ENCODE measurements at regions not wholly inside any gene's neighbourhood (a gene's known extent, or its start where the extent isn't known, plus 50 kb on each side); places are given as distances from the start of the nearest gene placed in this dataset.
"Not testable (repeated sequence)": the region's sequence is repeated elsewhere in the genome, so short reads cannot be mapped to it uniquely, and the experiment has no call there.

GRCh38 chrX:74179990-74180389 is 124.0 kb upstream of the ZCCHC13 start:
- no peak for DNase-seq (ENCODE audit: low spot score)

DNA sequence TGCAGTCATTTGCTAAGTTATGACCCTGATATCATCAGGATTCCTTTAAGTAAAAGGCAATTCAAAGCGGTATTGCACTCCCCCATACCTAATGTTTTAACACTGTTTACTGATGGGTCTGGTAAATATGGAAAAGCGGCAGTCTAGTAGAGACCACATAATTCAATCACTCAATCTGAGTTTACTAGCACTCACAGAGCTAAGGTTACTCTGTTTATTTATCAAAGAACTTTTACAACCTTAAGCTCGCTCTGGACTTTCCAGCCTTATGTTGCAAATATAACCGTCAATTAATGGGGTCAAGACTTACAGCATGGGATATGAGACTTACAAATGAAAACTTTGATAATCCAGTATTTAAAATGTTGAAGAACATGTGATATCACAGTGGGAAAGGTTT is 124.5 kb upstream of the ZCCHC13 start:
- no peak for DNase-seq (ENCODE audit: low spot score)

- no peak for DNase-seq (ENCODE audit: low spot score)
These were observed 124.9 kb upstream of the ZCCHC13 start for GRCh38 chrX:74179071-74179470.

DNA sequence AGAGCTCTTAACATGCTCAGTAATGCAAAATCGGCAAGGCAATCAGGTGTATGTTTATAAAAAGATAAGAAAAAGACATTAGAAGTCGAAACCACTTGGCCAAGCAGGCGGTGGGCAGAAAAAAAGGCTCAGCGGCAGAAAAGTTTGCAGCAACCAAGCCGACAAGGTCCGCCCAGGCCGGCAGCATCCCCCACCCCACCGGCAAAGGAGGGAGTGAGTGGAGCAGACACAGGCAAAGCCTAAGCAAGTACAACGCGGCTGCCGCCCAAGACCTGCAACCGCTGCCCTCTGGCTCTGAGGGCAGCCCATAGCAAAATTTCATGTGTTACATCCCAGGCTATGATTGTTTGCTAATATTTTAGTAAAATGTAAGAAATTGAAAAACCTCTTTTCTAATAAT is 125.4 kb upstream of the ZCCHC13 start:
- DNase-seq (ENCODE audit: low spot score), result no peak

GRCh38 chrX:74171465-74171864 is 132.5 kb upstream of the ZCCHC13 start:
- DNase-seq (ENCODE audit: low spot score), result no peak

- DNase-seq (ENCODE audit: low spot score), result no peak
These were observed 141.8 kb upstream of the ZCCHC13 start for GRCh38 chrX:74162199-74162598.

GRCh38 chrX:74160816-74161215 is 143.2 kb upstream of the ZCCHC13 start:
- no peak for DNase-seq (ENCODE audit: low spot score)

DNA sequence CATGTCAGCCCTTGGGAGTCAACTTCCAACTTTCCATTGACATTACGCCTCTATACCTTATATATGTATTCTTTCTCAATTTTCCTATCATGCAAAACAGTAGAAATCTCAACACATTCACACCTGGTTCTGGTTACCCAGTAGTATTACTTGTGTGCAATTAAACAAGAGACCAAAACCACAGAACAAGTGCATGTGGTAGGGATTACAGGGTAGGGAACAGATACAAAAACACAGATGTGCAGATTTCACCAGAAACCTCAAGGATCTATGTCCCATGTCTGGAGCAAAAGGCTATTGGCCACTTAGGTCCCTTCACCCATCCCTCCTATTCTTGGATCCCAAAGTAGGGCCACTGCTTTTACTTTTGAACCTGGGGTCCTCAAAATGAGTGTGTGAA is 143.6 kb upstream of the ZCCHC13 start:
- DNase-seq (ENCODE audit: low spot score), result no peak

DNA sequence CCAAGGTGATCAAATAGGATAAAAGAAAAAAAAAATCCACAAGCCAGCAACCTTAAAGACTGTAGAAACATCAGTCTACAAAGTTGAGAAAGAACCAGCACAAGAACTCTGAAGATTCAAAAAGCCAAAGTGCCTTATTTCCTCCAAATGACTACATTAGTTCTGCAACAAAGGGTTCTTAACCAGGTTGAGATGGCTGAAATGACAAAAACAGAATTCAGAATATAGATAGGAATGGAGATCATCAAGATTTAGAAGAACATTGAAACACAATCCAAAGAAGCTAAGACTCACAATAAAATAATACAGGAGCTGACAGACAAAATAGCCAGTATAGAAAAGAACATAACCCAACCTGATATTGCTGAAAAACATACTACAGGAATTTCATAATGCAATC is 156.5 kb upstream of the ZCCHC13 start:
- no peak for DNase-seq (ENCODE audit: low spot score)

DNA sequence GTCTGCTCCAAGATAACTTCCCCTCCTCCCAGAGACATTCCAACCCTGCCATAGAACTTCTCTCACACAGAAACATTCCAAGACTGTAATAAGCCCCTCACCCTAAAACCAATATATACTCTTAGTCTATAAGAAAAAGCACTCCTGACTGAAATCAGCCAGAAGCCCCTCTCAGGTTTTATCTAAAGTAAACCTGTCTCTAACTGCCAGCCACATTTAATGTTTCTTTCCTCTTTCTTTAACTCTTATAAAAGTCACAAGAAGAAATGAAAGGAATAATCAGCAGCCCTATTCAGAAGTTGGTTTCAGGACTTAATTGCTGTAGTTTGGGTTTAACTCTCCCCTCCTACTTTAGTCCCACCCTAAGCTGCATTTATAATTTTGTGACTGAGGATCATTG is 165.0 kb upstream of the ZCCHC13 start:
- DNase-seq (ENCODE audit: low spot score), result no peak

- DNase-seq (ENCODE audit: low spot score), result peak; percentile 63
These were observed 170.7 kb upstream of the ZCCHC13 start for GRCh38 chrX:74133156-74133796.

GRCh38 chrX:74132280-74132679 is 171.7 kb upstream of the ZCCHC13 start:
- no peak for DNase-seq (ENCODE audit: low spot score)

GRCh38 chrX:74119016-74119910 is 184.7 kb upstream of the ZCCHC13 start:
- no peak for DNase-seq (ENCODE audit: low spot score)

DNA sequence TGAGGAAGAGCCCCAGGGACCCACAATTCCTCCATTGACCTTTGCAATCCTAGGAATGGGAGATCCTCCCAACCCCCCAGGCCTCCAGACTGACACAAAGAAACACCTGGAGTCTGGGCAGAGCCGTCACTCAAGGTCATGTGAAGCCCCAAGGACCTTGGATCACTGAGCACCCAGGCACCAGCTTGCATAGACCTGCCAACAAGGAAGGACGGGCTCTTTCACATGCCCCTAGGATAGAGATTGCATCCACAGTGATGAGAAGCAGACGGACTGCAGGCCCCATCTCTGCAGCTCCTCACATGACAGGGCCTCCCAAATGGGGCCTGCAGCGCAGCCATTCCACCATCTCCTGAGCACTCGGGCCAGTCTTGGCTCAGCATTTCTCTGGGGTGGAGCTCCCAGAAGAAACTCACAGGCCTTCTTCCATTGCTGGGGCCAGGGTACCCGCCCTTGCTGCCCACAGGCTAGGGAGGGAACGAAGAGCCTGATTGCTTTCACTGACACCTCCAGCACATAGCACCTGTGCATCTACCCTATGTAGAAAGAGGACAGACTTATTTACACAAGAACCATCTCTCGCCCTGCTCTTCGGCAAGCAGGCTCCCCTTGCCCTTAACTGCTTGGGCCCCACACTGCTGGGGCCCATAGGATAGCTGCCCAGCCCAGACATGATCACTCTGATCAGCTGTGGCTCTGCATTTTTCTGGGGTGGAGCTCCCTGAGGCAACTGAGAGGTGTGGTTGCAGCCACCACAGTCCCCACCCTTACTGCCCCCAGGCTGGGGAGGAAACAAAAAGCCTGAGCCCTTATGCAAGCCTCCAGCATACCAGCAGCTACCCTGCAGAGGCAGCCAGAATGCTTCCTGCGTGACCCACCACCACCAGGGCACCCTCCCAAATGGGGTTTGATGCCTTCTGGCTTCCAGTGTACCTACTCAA is 185.7 kb upstream of the ZCCHC13 start:
- DNase-seq (ENCODE audit: low spot score), result no peak

DNA sequence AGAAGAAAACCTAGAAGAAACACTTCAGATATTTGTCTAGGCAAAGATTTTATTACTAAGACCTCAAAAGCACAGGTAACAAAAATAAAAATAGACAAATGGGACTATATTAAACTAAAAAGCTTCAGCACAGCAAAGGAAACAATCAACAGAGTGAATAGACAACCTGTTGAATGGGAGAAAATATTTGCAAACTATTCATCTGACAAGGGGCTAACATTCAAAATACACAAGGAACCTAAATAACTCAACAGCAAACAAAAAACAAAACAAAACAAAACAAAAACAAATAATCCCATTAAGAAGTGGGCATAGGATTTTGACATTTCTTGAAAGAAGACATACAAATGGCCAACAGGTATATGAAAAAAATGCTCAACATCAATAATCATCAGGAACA is 192.7 kb upstream of the ZCCHC13 start:
- DNase-seq (ENCODE audit: low spot score), result no peak

GRCh38 chrX:74107666-74108065 is 196.3 kb upstream of the ZCCHC13 start:
- no peak for DNase-seq (ENCODE audit: low spot score)

DNA sequence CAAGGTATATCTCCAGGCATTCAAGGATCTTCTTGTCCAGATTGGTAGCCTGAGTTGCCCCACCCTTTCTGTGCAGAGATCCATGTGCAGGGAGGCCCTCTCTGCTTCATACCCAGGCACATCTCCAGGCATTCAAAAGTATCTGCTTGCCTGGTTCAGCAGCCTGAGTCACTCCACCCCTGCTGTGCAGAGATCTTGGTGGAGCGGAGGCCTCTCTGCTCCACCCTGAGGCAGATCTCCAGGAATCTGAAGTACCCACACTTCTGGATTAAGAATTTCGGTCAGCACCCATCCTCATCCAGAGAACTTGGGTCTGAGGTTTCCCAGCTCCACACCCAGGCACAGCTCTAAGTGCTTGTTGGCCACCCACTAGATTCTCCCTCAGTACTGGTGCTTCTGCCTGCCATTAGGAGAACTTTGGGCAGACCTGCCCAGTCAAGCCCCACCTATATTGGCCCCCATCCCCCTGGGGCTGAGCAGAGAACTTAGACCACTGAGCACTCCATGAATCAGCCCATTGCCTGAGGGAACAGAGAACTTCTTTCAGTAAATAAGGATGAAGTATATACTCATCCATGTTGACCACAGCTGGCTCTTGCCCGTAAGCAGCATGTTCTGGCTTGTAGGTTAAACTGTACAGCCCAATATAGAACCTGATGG is 199.5 kb upstream of the ZCCHC13 start:
- no peak for DNase-seq (ENCODE audit: low spot score)

DNA sequence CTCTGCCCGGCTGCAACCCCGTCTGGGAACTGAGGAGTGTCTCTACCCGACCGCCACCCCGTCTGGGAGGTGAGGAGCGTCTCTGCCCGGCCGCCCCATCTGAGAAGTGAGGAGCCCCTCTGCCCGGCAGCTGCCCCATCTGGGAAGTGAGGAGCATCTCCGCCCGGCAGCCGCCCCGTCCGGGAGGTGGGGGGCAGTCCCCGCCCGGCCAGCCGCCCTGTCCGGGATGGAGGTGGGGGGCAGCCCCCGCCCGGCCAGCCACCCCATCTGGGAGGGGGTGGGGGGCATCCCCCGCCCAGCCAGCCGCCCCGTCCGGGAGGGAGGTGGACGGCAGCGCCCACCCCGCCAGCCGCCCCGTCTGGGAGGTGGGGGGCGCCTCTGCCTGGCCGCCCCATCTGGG is 205.6 kb upstream of the ZCCHC13 start:
- not testable (repeated sequence) for DNase-seq (ENCODE audit: low spot score)

DNA sequence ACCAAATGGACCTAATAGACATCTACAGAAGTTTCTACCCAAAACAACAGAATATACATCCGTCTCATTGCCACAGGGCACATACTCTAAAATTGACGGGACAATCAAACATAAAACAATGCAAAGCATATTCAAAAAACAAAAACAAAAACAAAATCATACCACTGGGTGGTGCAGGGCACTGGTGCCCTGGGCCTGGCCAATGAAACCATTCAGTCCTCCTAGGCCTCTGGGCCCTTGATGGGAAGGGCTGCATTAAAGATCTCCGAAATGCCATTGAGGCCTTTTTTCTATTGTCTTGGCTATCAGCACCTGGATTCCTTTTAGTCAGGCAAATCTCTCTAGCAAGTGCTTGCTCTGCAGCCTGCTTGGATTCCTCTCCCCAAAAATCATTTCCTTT is 213.9 kb upstream of the ZCCHC13 start:
- DNase-seq (ENCODE audit: low spot score), result no peak

- DNase-seq (ENCODE audit: low spot score), result no peak
These were observed 218.2 kb upstream of the ZCCHC13 start for GRCh38 chrX:74085642-74086236.

GRCh38 chrX:74080165-74080564 is 223.8 kb upstream of the ZCCHC13 start:
- DNase-seq (ENCODE audit: low spot score), result no peak

All from CD4-positive, alpha-beta T cell treated with Interleukin-6 at 100 ng/mL for 8 hours (primary cell).